Smooth muscle cell (in vitro differentiated cells): ENCODE measurements at regions not wholly inside any gene's neighbourhood (a gene's known extent, or its start where the extent isn't known, plus 50 kb on each side); places are given as distances from the start of the nearest gene placed in this dataset.

ENCODE experiments used
- DNase-seq: peaks from one replicate; lab custom pipeline; 2025; ENCODE audit not compliant: unreplicated experiment; lab: John Stamatoyannopoulos, UW
- H2AFZ ChIP-seq: fragments of 200-600 bp; sonication (generic); 2 replicates; pipeline ENCODE4 v1.6.0; 2016; ENCODE audit warnings: antibody characterized with exemption, low read depth, mild to moderate bottlenecking
- H3F3A ChIP-seq: fragments of 200-600 bp; sonication (generic); 2 replicates; pipeline ENCODE4 v1.6.0; 2017; ENCODE audit warnings: antibody characterized with exemption, low read depth
- H3K27ac ChIP-seq: fragments of 200-600 bp; sonication (generic); 2 replicates; pipeline ENCODE4 v1.5.1; 2016; ENCODE audit warnings: low read depth, mild to moderate bottlenecking
- H3K27me3 ChIP-seq: fragments of 200-600 bp; sonication (generic); 2 replicates; pipeline ENCODE4 v1.6.1; 2016; ENCODE audit warnings: low read depth, mild to moderate bottlenecking
- H3K36me3 ChIP-seq: fragments of 200-600 bp; sonication (generic); 2 replicates; pipeline ENCODE4 v1.5.1; 2016; ENCODE audit warnings: low read depth
- H3K4me1 ChIP-seq: fragments of 200-600 bp; sonication (generic); 2 replicates; pipeline ENCODE4 v1.5.1; 2016; ENCODE audit warnings: low read depth
- H3K4me2 ChIP-seq: fragments of 200-600 bp; sonication (generic); 2 replicates; pipeline ENCODE4 v1.6.0; 2016; ENCODE audit warnings: mild to moderate bottlenecking
- H3K4me3 ChIP-seq: fragments of 200-600 bp; sonication (generic); 2 replicates; pipeline ENCODE4 v1.5.1; 2016; ENCODE audit warnings: mild to moderate bottlenecking
- H3K79me2 ChIP-seq: fragments of 200-600 bp; sonication (generic); 2 replicates; pipeline ENCODE4 v1.6.0; 2016; ENCODE audit warnings: low read depth, mild to moderate bottlenecking
- H3K9ac ChIP-seq: fragments of 200-600 bp; sonication (generic); 2 replicates; pipeline ENCODE4 v1.6.0; 2016; ENCODE audit warnings: low read depth
- H3K9me3 ChIP-seq: fragments of 200-600 bp; sonication (generic); replicated peaks from 2 replicates; pipeline ENCODE4 v1.5.1; 2016; ENCODE audit warnings: low read depth
- H4K20me1 ChIP-seq: fragments of 200-600 bp; sonication (generic); 2 replicates; pipeline ENCODE4 v1.6.0; 2016; ENCODE audit warnings: low read depth
- CTCF ChIP-seq: fragments of 200-600 bp; sonication (generic); IDR thresholded peaks from 2 replicates; pipeline ENCODE4 v1.5.1; 2017; ENCODE audit warnings: borderline replicate concordance, mild to moderate bottlenecking, antibody characterized with exemption; ENCODE audit not compliant: insufficient read depth, poor library complexity, severe bottlenecking
- whole genome bisulfite sequencing: methylation state at CpG from one replicate; pipeline ENCODE4 v1.1.7; 2016; ENCODE audit warnings: low lambda C conversion rate; 5-methylcytosine and 5-hydroxymethylcytosine counted together

GRCh38 chr18:6489977-6490376, 75.3 kb upstream of the L3MBTL4 start:
- H4K20me1 ChIP-seq: no peaks in the 10 kb centered on the region
- no peaks in the 10 kb centered on the region for H3K79me2 ChIP-seq
- peaks cover 4% of the 10 kb centered on the region for H3K4me1 ChIP-seq
- H3F3A ChIP-seq: peaks cover 6% of the 10 kb centered on the region
- no peak overlapping the region for H3K4me2 ChIP-seq
- H3K27me3 ChIP-seq: no peaks in the 10 kb centered on the region
- no peak for DNase-seq
- no peaks in the 10 kb centered on the region for H3K36me3 ChIP-seq
- no peak overlapping the region for H3K27ac ChIP-seq
- H3K9ac ChIP-seq: no peak overlapping the region
- H3K9me3 ChIP-seq: no peaks in the 10 kb centered on the region
- TF ChIP-seq CTCF: no peak
- WGBS: 93% methylated on average over 2 of the region's 2 CpGs
- no peak overlapping the region for H3K4me3 ChIP-seq
- H2AFZ ChIP-seq: no peak overlapping the region

GRCh38 chr18:6493194-6493593, 78.5 kb upstream of the L3MBTL4 start:
- DNase-seq: no peak
- Histone ChIP-seq H3K4me3 (no peak overlapping the region), H3F3A (peaks cover 5% of the 10 kb centered on the region), H3K9ac (no peak overlapping the region), H3K79me2 (no peaks in the 10 kb centered on the region), H2AFZ (no peak overlapping the region), H4K20me1 (no peaks in the 10 kb centered on the region), H3K4me1 (no peaks in the 10 kb centered on the region), H3K27me3 (no peaks in the 10 kb centered on the region), H3K4me2 (no peak overlapping the region), H3K36me3 (no peaks in the 10 kb centered on the region), H3K9me3 (no peaks in the 10 kb centered on the region), H3K27ac (no peak overlapping the region)
- TF ChIP-seq CTCF: no peak
- 90% methylated on average over 5 of the region's 5 CpGs for WGBS

GRCh38 chr18:6495536-6495935, 80.8 kb upstream of the L3MBTL4 start:
- Histone ChIP-seq H3K36me3 (no peaks in the 10 kb centered on the region), H3K4me2 (no peak overlapping the region), H3K4me1 (no peaks in the 10 kb centered on the region), H3F3A (no peaks in the 10 kb centered on the region), H3K79me2 (no peaks in the 10 kb centered on the region), H3K27me3 (no peaks in the 10 kb centered on the region), H2AFZ (no peak overlapping the region), H3K9me3 (no peaks in the 10 kb centered on the region), H4K20me1 (no peaks in the 10 kb centered on the region), H3K27ac (no peak overlapping the region), H3K4me3 (no peak overlapping the region), H3K9ac (no peak overlapping the region)
- no peak for DNase-seq
- WGBS: 86% methylated on average over 5 of the region's 5 CpGs
- no peak for TF ChIP-seq CTCF

GRCh38 chr18:6497543-6497942, 82.8 kb upstream of the L3MBTL4 start:
- no peak overlapping the region for H3K27ac ChIP-seq
- no peaks in the 10 kb centered on the region for H3K27me3 ChIP-seq
- no peak for TF ChIP-seq CTCF
- no peak overlapping the region for H2AFZ ChIP-seq
- no peak overlapping the region for H3K4me2 ChIP-seq
- no peaks in the 10 kb centered on the region for H3K36me3 ChIP-seq
- H4K20me1 ChIP-seq: no peaks in the 10 kb centered on the region
- H3K4me3 ChIP-seq: no peak overlapping the region
- no peaks in the 10 kb centered on the region for H3K9me3 ChIP-seq
- WGBS: 90% methylated on average over 4 of the region's 4 CpGs
- no peaks in the 10 kb centered on the region for H3K79me2 ChIP-seq
- DNase-seq: no peak
- H3F3A ChIP-seq: no peaks in the 10 kb centered on the region
- no peak overlapping the region for H3K9ac ChIP-seq
- no peaks in the 10 kb centered on the region for H3K4me1 ChIP-seq
